T47D (cell line): ENCODE measurements at regions not wholly inside any gene's neighbourhood (a gene's known extent, or its start where the extent isn't known, plus 50 kb on each side); places are given as distances from the start of the nearest gene placed in this dataset.
"Not testable (repeated sequence)": the region's sequence is repeated elsewhere in the genome, so short reads cannot be mapped to it uniquely, and the experiment has no call there.

Source experiments
- DNase-seq, 2 experiments: peaks; one replicate each; pipeline versions ENCODE4 v3.0.0 to v3.0.0-alpha.2; 2011 to 2012; ENCODE audit warnings: low read depth in 1 of 2, low spot score in 1 of 2
- JUND ChIP-seq: IDR thresholded peaks from 2 replicates; pipeline ENCODE4 v1.6.1; 2012; ENCODE audit warnings: low read depth
- in situ Hi-C: cut with HindIII; loops from 2 replicates; pipeline ENCODE4 v1.10.0; 2016; ENCODE audit warnings: low sequenced_read_pairs, low pct_unique_long_range_greater_than_20kb

DNA sequence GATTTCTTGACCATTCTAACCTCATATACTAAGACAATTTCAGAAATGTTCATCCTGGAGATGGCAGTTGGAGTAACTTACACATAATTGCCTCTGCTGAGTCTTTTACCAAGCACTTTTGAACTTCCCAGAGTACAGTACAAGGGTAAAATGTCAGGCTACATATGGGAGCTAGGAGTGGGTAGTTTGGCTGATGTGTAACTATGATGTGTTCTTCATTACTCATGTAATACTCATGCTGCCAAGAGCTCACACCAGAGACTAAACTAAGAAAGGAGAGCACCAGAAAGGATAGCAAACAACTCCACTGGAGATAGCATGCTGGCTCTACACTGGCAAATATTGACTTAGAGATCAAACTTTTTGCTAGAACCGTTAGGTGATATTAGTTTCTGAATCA lies 194.0 kb downstream of the PDGFRA start:
- in situ Hi-C loops: no loop called here
- TF ChIP-seq JUND: no peak
- no peak for DNase-seq

DNA sequence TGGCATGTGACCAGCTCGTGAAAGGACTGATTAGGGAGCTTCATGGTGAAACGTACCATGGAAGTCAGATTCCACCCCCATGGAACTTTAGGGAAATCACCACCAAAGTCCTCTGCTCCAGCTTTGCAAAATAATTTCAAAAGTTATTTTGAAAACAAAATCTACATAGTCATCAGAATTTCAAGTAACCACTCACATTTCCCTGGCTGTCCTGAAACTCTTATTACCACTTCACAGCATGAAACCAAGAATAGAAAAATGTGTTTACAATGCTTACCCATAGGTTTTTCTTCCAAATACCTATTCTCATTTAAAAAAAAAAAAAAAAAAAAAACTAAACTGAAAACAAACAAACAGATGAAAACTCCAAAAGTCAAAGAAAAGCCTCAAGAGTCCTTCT lies 198.7 kb downstream of the PDGFRA start:
- in situ Hi-C loops: no loop called here
- no peak for DNase-seq
- no peak for TF ChIP-seq JUND

- no peak for DNase-seq
- in situ Hi-C loops: no loop called here
- TF ChIP-seq JUND: no peak
These were observed 199.8 kb downstream of the PDGFRA start for GRCh38 chr4:54428940-54429339.

DNA sequence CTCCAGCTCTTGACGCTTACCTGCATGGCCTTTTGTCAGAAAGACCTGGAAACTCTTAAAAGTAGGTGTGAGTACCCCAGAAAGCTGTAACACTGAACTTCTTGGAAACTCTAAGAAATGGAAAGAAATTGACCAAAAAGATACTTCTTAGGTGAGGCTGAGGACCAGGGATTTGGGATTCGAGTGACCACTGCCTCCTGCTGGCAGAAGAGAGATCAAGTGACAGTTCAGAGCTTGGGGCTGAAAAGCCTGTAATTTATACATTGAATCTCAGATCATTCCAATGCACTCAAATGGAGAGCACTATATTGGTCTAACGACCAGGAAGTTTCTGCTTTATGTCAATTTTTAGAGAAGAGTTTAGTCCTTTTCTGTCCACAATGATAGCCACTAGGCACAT lies 204.6 kb downstream of the PDGFRA start:
- DNase-seq: peak in 1 of 2 experiments; percentile 2

GRCh38 chr4:54439831-54440243 lies 210.7 kb downstream of the PDGFRA start:
- TF ChIP-seq JUND: no peak
- in situ Hi-C loops: no loop called here
- DNase-seq: peak in 1 of 2 experiments; percentile 76

More for the DNA sequence above, 204.6 kb downstream of the PDGFRA start:
- in situ Hi-C loops: no loop called here
- no peak for TF ChIP-seq JUND

DNA sequence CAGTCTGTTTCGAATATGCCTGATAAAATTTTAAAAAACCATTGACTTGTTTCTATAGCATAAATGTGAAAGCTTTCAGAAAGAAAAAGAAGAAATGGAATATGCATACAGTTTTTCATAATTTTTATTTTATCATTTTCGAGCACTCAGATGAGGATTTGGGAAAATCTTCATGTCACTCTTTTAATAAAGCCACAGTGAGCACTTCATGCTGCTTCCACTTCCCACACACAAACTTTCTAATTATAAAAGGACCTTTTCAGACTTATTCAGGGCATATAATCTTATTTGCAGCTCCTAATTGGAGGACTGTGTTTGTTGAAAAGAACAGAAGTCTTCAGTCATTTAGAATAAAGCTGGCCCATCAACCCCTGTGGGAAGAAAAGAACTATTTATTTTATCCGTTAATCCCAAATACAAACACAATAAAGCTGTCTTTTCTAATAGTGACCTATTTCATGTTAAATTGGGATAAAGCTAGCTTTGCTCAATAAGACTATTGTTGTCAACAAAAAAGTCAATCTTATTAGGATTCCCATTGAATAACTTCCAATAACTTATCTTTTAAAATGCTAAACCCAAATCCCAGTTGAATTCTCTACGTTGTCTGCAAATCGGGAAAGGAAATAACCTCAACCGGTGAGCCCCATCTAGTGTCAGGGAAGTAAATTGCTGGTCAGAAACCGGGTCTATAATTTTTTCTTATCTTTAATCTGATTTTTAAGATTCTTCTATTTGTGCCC lies 211.5 kb downstream of the PDGFRA start:
- TF ChIP-seq JUND: no peak
- DNase-seq: peak; percentile 2 to 58
- in situ Hi-C loops: no loop called here

DNA sequence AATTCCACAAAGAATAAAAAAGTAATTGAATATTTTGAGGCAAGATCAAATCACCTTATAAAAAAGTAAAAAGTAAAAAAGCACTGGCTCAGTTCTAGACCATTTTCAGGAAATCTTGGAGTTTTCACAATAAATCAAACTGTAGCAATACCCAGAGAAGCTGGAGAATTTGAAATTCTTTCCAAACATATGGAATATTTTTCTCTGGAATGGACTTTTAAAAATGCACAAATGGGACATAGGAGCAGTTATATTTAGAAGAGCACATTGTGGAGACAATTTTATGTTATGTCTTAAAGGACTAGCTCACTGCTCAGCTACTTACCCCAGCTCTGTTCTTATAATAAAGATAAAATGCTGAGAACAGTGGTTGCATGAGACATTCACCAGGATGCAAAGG lies 211.9 kb upstream of the KIT start:
- in situ Hi-C loops: no loop called here
- DNase-seq: no peak
- TF ChIP-seq JUND: no peak

DNA sequence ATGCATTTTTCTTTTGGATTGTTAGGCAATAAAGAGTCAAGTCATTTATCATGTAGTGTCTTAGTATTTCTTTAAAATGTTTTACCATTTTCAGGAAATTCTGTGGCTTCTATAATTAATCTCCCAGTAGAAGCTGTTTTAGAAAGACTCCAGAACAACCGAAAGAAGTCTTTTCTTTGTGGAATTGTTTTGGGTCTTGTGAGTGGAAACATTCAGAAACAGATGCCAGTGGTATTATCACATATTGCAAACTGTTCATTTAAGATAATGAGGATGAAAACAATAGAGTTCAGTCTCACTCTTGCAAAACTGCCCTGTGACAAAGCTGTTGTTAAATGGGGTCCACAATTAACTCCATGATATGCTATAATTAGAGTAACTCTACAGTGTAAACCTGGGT lies 211.2 kb upstream of the KIT start:
- in situ Hi-C loops: no loop called here
- no peak for TF ChIP-seq JUND
- DNase-seq: no peak

GRCh38 chr4:54447304-54447703 lies 210.5 kb upstream of the KIT start:
- no peak for TF ChIP-seq JUND
- DNase-seq: no peak
- in situ Hi-C loops: no loop called here

DNA sequence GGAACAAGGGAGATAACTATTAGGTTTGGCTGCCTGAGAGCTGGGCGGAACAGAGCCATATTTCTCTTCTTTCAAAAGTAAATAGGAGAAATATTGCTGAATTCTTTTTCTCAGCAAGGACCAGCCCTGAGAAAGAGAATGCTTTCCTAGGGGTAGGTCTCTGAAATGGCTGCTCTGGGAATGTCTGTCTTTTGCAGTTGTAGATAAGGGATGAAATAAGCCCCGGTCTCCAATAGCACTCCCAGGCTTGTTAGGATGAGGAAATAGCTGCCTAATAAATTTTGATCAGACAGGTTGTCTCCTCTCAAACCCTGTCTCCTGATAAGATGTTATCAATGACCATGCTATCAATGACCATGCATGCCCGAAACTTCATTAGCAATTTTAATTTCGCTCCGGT lies 207.8 kb upstream of the KIT start:
- in situ Hi-C loops: no loop called here
- TF ChIP-seq JUND: no peak
- no peak for DNase-seq

- DNase-seq, in situ Hi-C loops: not testable (repeated sequence)
These were observed 190.8 kb upstream of the KIT start for GRCh38 chr4:54466960-54467359.

DNA sequence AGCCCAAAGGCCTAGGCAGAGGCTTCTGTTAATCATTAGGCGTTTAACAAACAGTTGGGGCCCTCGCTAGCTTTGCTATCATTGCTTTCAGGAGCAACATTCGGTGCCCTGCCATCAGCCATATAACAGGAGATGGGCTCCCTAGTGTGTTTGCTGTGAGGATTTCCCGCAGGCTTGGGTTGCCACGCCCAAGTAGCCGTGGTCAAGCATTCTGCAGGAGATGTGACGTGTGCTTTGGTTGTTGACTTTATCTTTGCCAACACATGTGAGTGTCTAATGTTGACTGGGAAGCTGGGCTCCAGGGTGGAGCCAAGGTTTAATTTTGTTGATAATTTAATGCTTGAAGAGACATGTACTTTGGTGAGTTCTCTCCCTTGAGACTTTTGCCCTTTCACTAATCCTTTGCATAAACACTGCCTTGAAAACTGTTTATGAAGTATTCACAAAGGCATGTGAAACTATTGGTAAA lies 184.6 kb upstream of the KIT start:
- no peak for TF ChIP-seq JUND
- DNase-seq: peak in 1 of 2 experiments; percentile 40
- in situ Hi-C loops: no loop called here

GRCh38 chr4:54473798-54474197 lies 184.0 kb upstream of the KIT start:
- TF ChIP-seq JUND: no peak
- DNase-seq: no peak
- in situ Hi-C loops: no loop called here

- DNase-seq: no peak
- TF ChIP-seq JUND: no peak
- in situ Hi-C loops: no loop called here
These were observed 182.2 kb upstream of the KIT start for GRCh38 chr4:54475546-54475945.
